Mucosa of descending colon (tissue), 3 donors: ENCODE measurements at regions not wholly inside any gene's neighbourhood (a gene's known extent, or its start where the extent isn't known, plus 50 kb on each side); places are given as distances from the start of the nearest gene placed in this dataset.

ENCODE experiments used
- ATAC-seq: fragments of 200-7000 bp; cut with Tn5 transposase; one replicate; pipeline ENCODE4 v1.9.1; 2020; ENCODE audit warnings: mild to moderate bottlenecking, moderate library complexity
- DNase-seq, 3 donors: peaks; one replicate each; pipeline ENCODE4 v3.0.0-alpha.2; 2020
- H3K36me3 ChIP-seq: fragments of 200-600 bp; one replicate; pipeline ENCODE4 v1.8.0; 2021; ENCODE audit warnings: low read depth, mild to moderate bottlenecking
- H3K4me1 ChIP-seq: fragments of 200-600 bp; one replicate; pipeline ENCODE4 v1.8.0; 2021; ENCODE audit warnings: low read depth, mild to moderate bottlenecking
- H3K4me3 ChIP-seq: fragments of 200-600 bp; one replicate; pipeline ENCODE4 v1.8.0; 2021; ENCODE audit warnings: mild to moderate bottlenecking
- H3K9me3 ChIP-seq: fragments of 200-600 bp; one replicate; pipeline ENCODE4 v1.8.0; 2021; ENCODE audit warnings: mild to moderate bottlenecking
- intact Hi-C, 2 donors: fragments of 100-400 bp; cut with DNase I in 1 of 2; cut with micrococcal nuclease in 1 of 2; formaldehyde crosslinking; loops; one replicate each; pipeline versions ENCODE4 v1.11.0 to v1.11.1; 2022; cut with DNase I, micrococcal nuclease
- TF ChIP-seq, protein P1 (sequence below): fragments of 200-600 bp; IDR thresholded peaks from one replicate; pipeline ENCODE4 v1.8.0; 2022; ENCODE audit warnings: antibody characterized with exemption, mild to moderate bottlenecking
- donor health status: DM: no; HTN: no; CAD: no; lungs with moderate emphysema.
- donor health status: DM: no; HTN: no; CAD: no.
- donor health status: DM: no; HTN: yes; CAD: no.

DNA sequence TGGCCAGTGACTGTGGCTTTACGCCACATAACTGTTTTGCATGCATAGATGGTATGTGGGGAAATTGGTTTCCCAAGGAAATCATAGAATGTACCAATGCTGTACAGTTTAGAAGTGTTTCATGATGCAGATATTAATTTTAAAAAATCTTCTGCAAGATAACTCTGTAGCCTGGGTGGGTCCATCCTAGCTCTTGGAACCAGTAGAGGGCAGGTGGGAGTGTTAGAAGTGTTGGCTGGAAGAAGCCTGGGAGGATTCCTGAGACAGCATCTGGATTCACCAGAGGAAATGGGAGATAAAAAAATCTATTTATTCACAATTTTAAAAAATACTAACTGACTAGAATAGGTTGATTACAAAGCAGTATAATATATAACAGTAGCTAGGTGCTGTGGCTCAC lies 139.9 kb upstream of the GRIA4 start:
- Histone ChIP-seq H3K36me3 (no peaks in the 10 kb centered on the region), H3K4me3 (no peak overlapping the region), H3K4me1 (no peaks in the 10 kb centered on the region), H3K9me3 (no peaks in the 10 kb centered on the region)
- ATAC-seq (no peak), DNase-seq (no peak)
- TF ChIP-seq, protein P1, sequence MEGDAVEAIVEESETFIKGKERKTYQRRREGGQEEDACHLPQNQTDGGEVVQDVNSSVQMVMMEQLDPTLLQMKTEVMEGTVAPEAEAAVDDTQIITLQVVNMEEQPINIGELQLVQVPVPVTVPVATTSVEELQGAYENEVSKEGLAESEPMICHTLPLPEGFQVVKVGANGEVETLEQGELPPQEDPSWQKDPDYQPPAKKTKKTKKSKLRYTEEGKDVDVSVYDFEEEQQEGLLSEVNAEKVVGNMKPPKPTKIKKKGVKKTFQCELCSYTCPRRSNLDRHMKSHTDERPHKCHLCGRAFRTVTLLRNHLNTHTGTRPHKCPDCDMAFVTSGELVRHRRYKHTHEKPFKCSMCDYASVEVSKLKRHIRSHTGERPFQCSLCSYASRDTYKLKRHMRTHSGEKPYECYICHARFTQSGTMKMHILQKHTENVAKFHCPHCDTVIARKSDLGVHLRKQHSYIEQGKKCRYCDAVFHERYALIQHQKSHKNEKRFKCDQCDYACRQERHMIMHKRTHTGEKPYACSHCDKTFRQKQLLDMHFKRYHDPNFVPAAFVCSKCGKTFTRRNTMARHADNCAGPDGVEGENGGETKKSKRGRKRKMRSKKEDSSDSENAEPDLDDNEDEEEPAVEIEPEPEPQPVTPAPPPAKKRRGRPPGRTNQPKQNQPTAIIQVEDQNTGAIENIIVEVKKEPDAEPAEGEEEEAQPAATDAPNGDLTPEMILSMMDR = no peak
- intact Hi-C loops = no loop called here

DNA sequence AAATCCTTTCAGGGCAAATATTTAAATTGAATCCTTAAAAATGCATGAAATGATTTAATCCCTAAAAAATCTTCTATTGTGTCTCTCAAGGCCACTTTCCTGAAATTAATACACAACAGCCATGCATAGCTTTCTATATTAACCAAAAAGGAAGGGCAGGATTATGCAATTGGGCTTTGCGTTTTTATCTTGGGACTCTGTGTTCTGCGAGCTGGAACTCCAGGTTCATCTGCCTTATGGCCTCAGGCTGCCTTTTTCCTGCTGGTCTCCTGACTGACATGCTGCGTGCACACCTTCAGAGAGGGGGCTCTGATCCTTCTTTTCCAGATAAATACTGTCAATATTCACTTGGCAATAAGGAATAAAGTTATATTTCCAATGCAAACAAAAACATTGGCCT lies 141.7 kb upstream of the GRIA4 start:
- intact Hi-C loops = no loop called here
- no peak overlapping the region for H3K4me3 ChIP-seq
- ATAC-seq (no peak), DNase-seq (no peak)
- TF ChIP-seq, protein P1 = no peak
- H3K36me3 ChIP-seq = no peaks in the 10 kb centered on the region
- H3K9me3 ChIP-seq = no peaks in the 10 kb centered on the region
- H3K4me1 ChIP-seq = no peaks in the 10 kb centered on the region

DNA sequence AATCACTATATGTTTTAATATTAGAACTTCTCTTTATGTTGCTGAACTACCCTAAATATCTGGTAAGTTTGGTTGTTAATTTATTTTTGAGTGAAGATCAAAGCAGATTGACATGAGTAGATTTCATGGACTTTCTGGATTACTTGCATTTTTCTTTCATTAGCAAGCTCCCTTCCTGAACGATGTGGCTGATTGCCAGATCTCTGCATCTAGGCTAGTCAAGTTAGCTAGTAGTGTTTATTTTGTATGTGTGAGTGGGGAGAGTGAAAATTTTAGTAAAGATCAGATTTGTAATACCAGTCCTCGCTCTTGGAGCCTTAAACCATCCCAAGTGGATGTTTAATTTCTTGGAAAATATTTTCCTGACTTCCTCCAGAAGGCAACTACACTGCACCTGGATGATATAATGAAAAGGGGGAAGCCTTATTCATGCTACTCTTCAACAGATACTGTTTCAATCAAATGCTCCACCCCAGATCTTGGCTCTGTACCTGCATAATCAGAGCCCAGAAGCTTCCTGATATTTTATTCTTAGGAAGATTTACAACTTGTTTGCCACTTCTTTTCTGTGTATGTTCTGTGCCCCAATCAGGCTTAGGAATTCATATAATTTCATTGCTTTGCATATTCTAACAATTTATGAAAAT lies 143.2 kb upstream of the GRIA4 start:
- Histone ChIP-seq H3K4me3 (no peak overlapping the region), H3K4me1 (no peaks in the 10 kb centered on the region), H3K9me3 (no peaks in the 10 kb centered on the region), H3K36me3 (no peaks in the 10 kb centered on the region)
- DNase-seq (no peak), ATAC-seq (no peak)
- intact Hi-C loops = no loop called here
- TF ChIP-seq, protein P1 = no peak

DNA sequence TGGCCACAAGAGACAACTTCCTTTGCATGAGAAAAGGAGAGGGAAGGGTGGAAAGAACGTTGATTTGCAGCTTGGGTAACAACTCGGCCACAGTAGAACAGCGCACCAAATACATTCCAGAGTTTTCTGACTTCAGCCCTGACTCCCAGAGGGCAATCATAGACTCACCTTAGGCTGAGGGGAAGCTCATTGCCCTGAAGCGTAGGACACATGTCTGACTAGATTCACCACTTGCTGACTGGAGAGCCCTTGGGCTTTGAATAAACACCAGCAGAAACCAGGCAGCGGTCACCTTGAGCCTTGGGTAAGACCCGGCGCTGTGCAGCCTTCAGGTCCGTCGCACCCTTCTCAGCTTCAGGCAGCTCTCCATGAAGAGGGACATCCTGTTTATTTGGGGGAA lies 151.8 kb upstream of the GRIA4 start:
- TF ChIP-seq, protein P1 = no peak
- no peaks in the 10 kb centered on the region for H3K4me1 ChIP-seq
- no peak overlapping the region for H3K4me3 ChIP-seq
- intact Hi-C loops = no loop called here
- H3K9me3 ChIP-seq = no peaks in the 10 kb centered on the region
- ATAC-seq (no peak), DNase-seq (no peak)
- no peaks in the 10 kb centered on the region for H3K36me3 ChIP-seq

DNA sequence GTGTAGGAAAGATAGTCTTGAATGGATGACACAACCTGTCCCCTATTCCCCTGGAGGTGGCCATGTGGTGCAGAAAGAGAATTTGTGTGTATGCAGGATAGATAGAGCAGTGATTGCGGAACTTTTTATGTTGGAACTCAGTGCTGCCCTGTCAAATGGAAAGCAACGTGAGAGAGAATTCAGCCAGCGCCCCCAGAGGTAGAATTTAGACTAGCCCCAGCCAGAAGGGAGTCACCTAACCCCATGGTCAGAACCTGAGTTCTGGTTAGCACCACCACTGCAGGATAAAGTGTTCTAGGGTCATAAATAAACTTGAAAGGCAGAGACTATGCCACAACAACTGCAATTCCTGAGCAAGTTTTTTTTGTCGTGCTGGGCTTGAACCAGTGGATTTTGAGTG lies 152.9 kb upstream of the GRIA4 start:
- no peaks in the 10 kb centered on the region for H3K4me1 ChIP-seq
- intact Hi-C loops = no loop called here
- DNase-seq (no peak), ATAC-seq (no peak)
- no peaks in the 10 kb centered on the region for H3K36me3 ChIP-seq
- no peaks in the 10 kb centered on the region for H3K9me3 ChIP-seq
- TF ChIP-seq, protein P1 = no peak
- H3K4me3 ChIP-seq = no peak overlapping the region
